Tibial nerve (tissue), 4 donors: ENCODE measurements at regions not wholly inside any gene's neighbourhood (a gene's known extent, or its start where the extent isn't known, plus 50 kb on each side); places are given as distances from the start of the nearest gene placed in this dataset.

ENCODE experiments used
- CTCF ChIP-seq, 5 experiments: fragments of 200-600 bp in 3 of 5; fragments of 450-650 bp in 2 of 5; sonication (generic) in 3 of 5; IDR thresholded peaks; one replicate each; pipeline ENCODE4 v1.5.1; 2016 to 2019; ENCODE audit warnings: antibody characterized with exemption in 5 of 5, mild to moderate bottlenecking in 3 of 5, moderate library complexity in 2 of 5
- EP300 ChIP-seq, 2 donors: sonication (generic); formaldehyde crosslinking; IDR thresholded peaks; one replicate each; pipeline ENCODE4 v1.6.1; 2017; ENCODE audit warnings: antibody characterized with exemption in 2 of 2, mild to moderate bottlenecking in 1 of 2

- TF ChIP-seq CTCF (IDR thresholded peaks at IDR 0.05) (no peak), EP300 (IDR thresholded peaks at IDR 0.05) (no peak)
Observed at GRCh38 chr4:117700111-117700892, 334.0 kb upstream of the NDST3 start.
